ENCODE measurements at regions not wholly inside any gene's neighbourhood (a gene's known extent, or its start where the extent isn't known, plus 50 kb on each side); places are given as distances from the start of the nearest gene placed in this dataset.

DNA sequence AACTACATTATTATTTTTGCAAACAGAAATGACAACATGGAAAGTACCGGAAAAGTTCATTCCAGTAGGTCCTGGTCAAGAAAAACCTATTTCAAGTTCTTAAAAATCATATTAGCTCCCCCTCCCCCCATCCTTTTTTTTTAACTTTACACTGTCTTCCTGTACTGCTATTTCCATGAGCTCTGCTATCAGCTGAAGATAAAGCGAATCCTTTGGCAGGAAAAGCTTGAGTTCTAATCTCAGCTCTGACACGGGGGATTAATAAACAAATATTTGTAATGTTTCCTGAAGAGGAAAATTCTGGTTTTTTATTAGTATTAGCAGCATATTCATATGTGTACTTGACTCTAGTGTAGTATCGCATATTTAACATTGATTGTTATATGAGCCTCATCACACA is 190.7 kb upstream of the ESRRG start:
- Histone ChIP-seq H3K36me3 (ENCODE audit: control insufficient read depth, insufficient read depth, low read length) (no peaks in the 10 kb centered on the region), H3K4me2 (ENCODE audit: insufficient read depth, low read length) (no peak overlapping the region), H3K4me3 (no peak overlapping the region), H4K20me1 (replicated peaks; ENCODE audit: control insufficient read depth, insufficient read depth, low read length) (no peaks in the 10 kb centered on the region), H3K4me1 (replicated peaks in 1 of 2; ENCODE audit: control insufficient read depth in 2 of 2, insufficient read depth in 2 of 2, low read length in 2 of 2) (no peaks in the 10 kb centered on the region), H3K9ac (ENCODE audit: insufficient read depth in 1 of 2, low read depth in 2 of 2, low read length in 2 of 2) (no peak overlapping the region), H3K27me3 (ENCODE audit: control insufficient read depth in 2 of 2, insufficient read depth in 2 of 2, low read length in 2 of 2) (no peaks in the 10 kb centered on the region), H2AFZ (ENCODE audit: low read depth, low read length) (no peak overlapping the region), H3K27ac (ENCODE audit: extremely low read depth, low read depth, low read length) (no peak overlapping the region), H3K9me3 (replicated peaks; ENCODE audit: control insufficient read depth, insufficient read depth, low read depth, low read length) (no peaks in the 10 kb centered on the region), H3K79me2 (ENCODE audit: control insufficient read depth, insufficient read depth, low read length) (no peaks in the 10 kb centered on the region), H3K9me1 (ENCODE audit: control insufficient read depth, insufficient read depth, low read length) (no peaks in the 10 kb centered on the region)
- intact Hi-C loops (cut with micrococcal nuclease) = no loop called here
- ATAC-seq = no peak
- FAIRE-seq = no peak
- CTCF ChIA-PET (ENCODE audit: low intra/inter-chr PET ratio) = no interaction called here
- no TSS peak for BruUV-seq (replicated peaks)
- POLR2A ChIA-PET = no interaction called here
- TF ChIP-seq IRF9 (tag; IDR thresholded peaks at IDR 0.05) (no peak), KLF1 (tag; IDR thresholded peaks at IDR 0.05) (no peak), ZNF75A (CRISPR knock-in tag; IDR thresholded peaks at IDR 0.05) (no peak), ZZZ3 (IDR thresholded peaks at IDR 0.05) (no peak), NCOA2 (IDR thresholded peaks at IDR 0.05; ENCODE audit: partially characterized antibody in 2 of 2) (no peak), ZNF134 (CRISPR knock-in tag; conservative IDR thresholded peaks at IDR 0.05) (no peak), TCF7L2 (IDR thresholded peaks at IDR 0.05; ENCODE audit: low read depth, low read length) (no peak), CHD4 (IDR thresholded peaks at IDR 0.05; ENCODE audit: insufficient read depth, insufficient replicate concordance, low read depth, low read length, poor library complexity, severe bottlenecking) (no peak), ATF1 (CRISPR knock-in tag; IDR thresholded peaks at IDR 0.05) (no peak), ATF1 (tag; IDR thresholded peaks at IDR 0.05) (no peak), DPF2 (IDR thresholded peaks at IDR 0.05) (no peak)
- TF ChIP-seq, protein P1, sequence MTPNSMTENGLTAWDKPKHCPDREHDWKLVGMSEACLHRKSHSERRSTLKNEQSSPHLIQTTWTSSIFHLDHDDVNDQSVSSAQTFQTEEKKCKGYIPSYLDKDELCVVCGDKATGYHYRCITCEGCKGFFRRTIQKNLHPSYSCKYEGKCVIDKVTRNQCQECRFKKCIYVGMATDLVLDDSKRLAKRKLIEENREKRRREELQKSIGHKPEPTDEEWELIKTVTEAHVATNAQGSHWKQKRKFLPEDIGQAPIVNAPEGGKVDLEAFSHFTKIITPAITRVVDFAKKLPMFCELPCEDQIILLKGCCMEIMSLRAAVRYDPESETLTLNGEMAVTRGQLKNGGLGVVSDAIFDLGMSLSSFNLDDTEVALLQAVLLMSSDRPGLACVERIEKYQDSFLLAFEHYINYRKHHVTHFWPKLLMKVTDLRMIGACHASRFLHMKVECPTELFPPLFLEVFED (CRISPR knock-in tag; conservative IDR thresholded peaks at IDR 0.05) = no peak
- TF ChIP-seq, protein P2, sequence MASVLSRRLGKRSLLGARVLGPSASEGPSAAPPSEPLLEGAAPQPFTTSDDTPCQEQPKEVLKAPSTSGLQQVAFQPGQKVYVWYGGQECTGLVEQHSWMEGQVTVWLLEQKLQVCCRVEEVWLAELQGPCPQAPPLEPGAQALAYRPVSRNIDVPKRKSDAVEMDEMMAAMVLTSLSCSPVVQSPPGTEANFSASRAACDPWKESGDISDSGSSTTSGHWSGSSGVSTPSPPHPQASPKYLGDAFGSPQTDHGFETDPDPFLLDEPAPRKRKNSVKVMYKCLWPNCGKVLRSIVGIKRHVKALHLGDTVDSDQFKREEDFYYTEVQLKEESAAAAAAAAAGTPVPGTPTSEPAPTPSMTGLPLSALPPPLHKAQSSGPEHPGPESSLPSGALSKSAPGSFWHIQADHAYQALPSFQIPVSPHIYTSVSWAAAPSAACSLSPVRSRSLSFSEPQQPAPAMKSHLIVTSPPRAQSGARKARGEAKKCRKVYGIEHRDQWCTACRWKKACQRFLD (CRISPR knock-in tag; IDR thresholded peaks at IDR 0.05) = no peak
- 0% methylated on average over 4 of the region's 4 CpGs for WGBS (ENCODE audit: insufficient coverage, low coverage, missing lambda C conversion rate)
- DNase-seq (ENCODE audit: extremely low read depth in 1 of 4, low spot score in 3 of 4) = no peak
- in situ Hi-C loops (cut with MboI) = no loop called here
